Activated CD8-positive, alpha-beta memory T cell treated with anti-CD3 and anti-CD28 coated beads, Interleukin-2, amount 10 ng/mL, durations not matched to agents 7 days and 5 days (primary cell): ENCODE measurements at regions not wholly inside any gene's neighbourhood (a gene's known extent, or its start where the extent isn't known, plus 50 kb on each side); places are given as distances from the start of the nearest gene placed in this dataset.
"Not testable (repeated sequence)": the region's sequence is repeated elsewhere in the genome, so short reads cannot be mapped to it uniquely, and the experiment has no call there.

Source experiments
- ATAC-seq: fragments of 150-1000 bp; cut with Tn5 transposase; one replicate; pipeline ENCODE4 v1.10.0; 2021; ENCODE audit warnings: moderate library complexity
- CTCF ChIA-PET: fragments of 350-600 bp; sonication (Branson Sonifier 250); formaldehyde crosslinking; loops from one replicate; lab custom pipeline; 2021; ENCODE audit warnings: antibody characterized with exemption; lab: Charles Lee
- DNase-seq: peaks from one replicate; pipeline ENCODE4 v3.0.0-alpha.2; 2020
- H3K27ac Mint-ChIP-seq: one replicate; pipeline ENCODE4 v1.8.0; 2021; ENCODE audit warnings: mild to moderate bottlenecking, mixed read lengths
- H3K27me3 Mint-ChIP-seq: one replicate; pipeline ENCODE4 v1.8.0; 2021; ENCODE audit warnings: mixed read lengths
- H3K36me3 Mint-ChIP-seq: one replicate; pipeline ENCODE4 v1.8.0; 2021; ENCODE audit warnings: mild to moderate bottlenecking, mixed read lengths
- H3K4me1 Mint-ChIP-seq: one replicate; pipeline ENCODE4 v1.8.0; 2021; ENCODE audit warnings: mixed read lengths
- H3K4me3 Mint-ChIP-seq: one replicate; pipeline ENCODE4 v1.8.0; 2021; ENCODE audit warnings: mild to moderate bottlenecking, moderate library complexity, mixed read lengths
- H3K9me3 Mint-ChIP-seq: one replicate; pipeline ENCODE4 v1.8.0; 2022; ENCODE audit warnings: low read depth, mixed read lengths

GRCh38 chr13:99086267-99087097 is 108.6 kb upstream of the DOCK9 start:
- DNase-seq (peak; percentile 74), ATAC-seq (peak; percentile 41)
- no peaks in the 10 kb centered on the region for H3K9me3 Mint-ChIP-seq
- H3K36me3 Mint-ChIP-seq: peaks cover 1% of the 10 kb centered on the region
- H3K27ac Mint-ChIP-seq: peak overlapping the region; percentile 36
- CTCF ChIA-PET: interaction anchor here (0.6 to 2.7 kb wide), 11 partner anchors 8 to 324 kb away, joined by 3 to 15 read pairs (median 6); partner anchors contain the start of gene GPR18
- peak overlapping the region; percentile 99 for H3K4me3 Mint-ChIP-seq
- H3K27me3 Mint-ChIP-seq: no peaks in the 10 kb centered on the region
- peaks cover 30% of the 10 kb centered on the region for H3K4me1 Mint-ChIP-seq

DNA sequence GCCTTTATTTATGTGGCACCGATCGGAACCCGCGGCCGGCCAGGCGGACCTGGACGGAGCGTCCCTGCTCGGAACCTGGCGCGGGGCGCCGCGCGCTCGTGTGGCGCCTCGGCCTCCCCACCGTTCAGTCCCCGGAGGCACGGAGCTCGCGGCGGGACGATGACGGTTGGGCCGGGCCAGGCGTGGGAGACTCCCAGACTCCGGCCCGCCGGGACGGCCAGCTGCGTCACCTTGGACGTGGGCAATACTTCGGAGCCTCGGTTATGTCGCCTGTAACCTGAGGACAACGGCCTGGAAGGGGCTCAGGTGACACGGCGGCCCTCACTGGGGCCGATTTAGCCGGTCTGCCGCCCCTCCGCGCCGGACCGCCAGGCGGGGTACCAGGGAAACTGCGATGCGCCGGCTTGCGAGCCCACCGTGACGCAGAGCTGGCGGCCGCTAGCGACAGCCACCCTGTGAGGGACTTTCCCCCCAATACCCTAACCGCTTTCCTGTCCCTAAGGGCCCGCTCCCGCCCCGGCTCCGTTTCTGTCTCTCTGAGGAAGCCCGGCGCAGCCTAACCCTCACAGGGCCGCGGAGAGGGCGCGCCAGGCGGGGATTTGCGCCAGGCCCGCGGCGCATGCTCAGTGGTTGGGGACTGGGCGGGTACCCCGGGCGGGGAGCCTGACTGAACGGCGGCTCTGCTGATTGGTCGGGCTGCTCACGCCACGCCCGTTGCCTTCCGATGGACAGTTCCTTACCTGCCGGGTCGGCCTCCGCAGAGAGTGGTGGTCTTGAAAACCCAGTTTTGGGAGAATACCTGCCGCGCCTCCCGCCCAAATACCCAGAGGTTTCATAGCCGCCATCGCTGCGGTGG is 109.5 kb upstream of the DOCK9 start:
- Mint-ChIP-seq H3K4me3 (peak overlapping the region; percentile 99), H3K36me3 (peaks cover 1% of the 10 kb centered on the region), H3K27ac (peak overlapping the region; percentile 98), H3K4me1 (peaks cover 30% of the 10 kb centered on the region), H3K9me3 (no peaks in the 10 kb centered on the region), H3K27me3 (no peaks in the 10 kb centered on the region)
- DNase-seq: peak; percentile 95
- ATAC-seq: peak; percentile 88
- CTCF ChIA-PET: interaction anchor here (0.8 to 2.7 kb wide), 12 partner anchors 9 to 178 kb away, joined by 3 to 15 read pairs (median 6); partner anchors contain the start of gene GPR18

- DNase-seq (no peak), ATAC-seq (peak; percentile 22)
- H3K27ac Mint-ChIP-seq: peak overlapping the region; percentile 98
- H3K4me3 Mint-ChIP-seq: peak overlapping the region; percentile 99
- H3K27me3 Mint-ChIP-seq: peaks cover under 1% of the 10 kb centered on the region
- peaks cover 30% of the 10 kb centered on the region for H3K4me1 Mint-ChIP-seq
- H3K36me3 Mint-ChIP-seq: peaks cover 1% of the 10 kb centered on the region
- CTCF ChIA-PET: interaction anchor here (0.6 to 2.7 kb wide), 10 partner anchors 9 to 349 kb away, joined by 3 to 15 read pairs (median 4); no protein-coding TSS in a partner anchor
- H3K9me3 Mint-ChIP-seq: no peaks in the 10 kb centered on the region
Observed at GRCh38 chr13:99087954-99088491, 110.2 kb upstream of the DOCK9 start.

GRCh38 chr13:99093997-99094396 is 106.7 kb upstream of the UBAC2 start:
- H3K4me1 Mint-ChIP-seq: no peaks in the 10 kb centered on the region
- CTCF ChIA-PET: interaction anchor here (1.0 kb wide), 1 partner anchor 83 kb away, joined by 3 read pairs; no protein-coding TSS in a partner anchor
- DNase-seq: no peak
- H3K27ac Mint-ChIP-seq: no peak overlapping the region
- H3K9me3 Mint-ChIP-seq: no peaks in the 10 kb centered on the region
- H3K27me3 Mint-ChIP-seq: peaks cover 9% of the 10 kb centered on the region
- H3K36me3 Mint-ChIP-seq: no peaks in the 10 kb centered on the region
- ATAC-seq: no peak
- H3K4me3 Mint-ChIP-seq: no peak overlapping the region

- ATAC-seq, DNase-seq, CTCF ChIA-PET, H3K36me3 Mint-ChIP-seq, H3K4me3 Mint-ChIP-seq, H3K4me1 Mint-ChIP-seq, H3K27ac Mint-ChIP-seq, H3K9me3 Mint-ChIP-seq: not testable (repeated sequence)
- H3K27me3 Mint-ChIP-seq: peaks cover 22% of the 10 kb centered on the region
Observed at GRCh38 chr13:99101831-99102230, 98.8 kb upstream of the UBAC2 start.

GRCh38 chr13:99103536-99103935 is 97.1 kb upstream of the UBAC2 start:
- Mint-ChIP-seq H3K4me1 (no peaks in the 10 kb centered on the region), H3K9me3 (no peaks in the 10 kb centered on the region), H3K4me3 (no peak overlapping the region), H3K27ac (no peak overlapping the region), H3K36me3 (no peaks in the 10 kb centered on the region), H3K27me3 (peaks cover 25% of the 10 kb centered on the region)
- ATAC-seq: no peak
- CTCF ChIA-PET: interaction anchor here (1.2 kb wide), 1 partner anchor 75 kb away, joined by 3 read pairs; no protein-coding TSS in a partner anchor
- DNase-seq: no peak

DNA sequence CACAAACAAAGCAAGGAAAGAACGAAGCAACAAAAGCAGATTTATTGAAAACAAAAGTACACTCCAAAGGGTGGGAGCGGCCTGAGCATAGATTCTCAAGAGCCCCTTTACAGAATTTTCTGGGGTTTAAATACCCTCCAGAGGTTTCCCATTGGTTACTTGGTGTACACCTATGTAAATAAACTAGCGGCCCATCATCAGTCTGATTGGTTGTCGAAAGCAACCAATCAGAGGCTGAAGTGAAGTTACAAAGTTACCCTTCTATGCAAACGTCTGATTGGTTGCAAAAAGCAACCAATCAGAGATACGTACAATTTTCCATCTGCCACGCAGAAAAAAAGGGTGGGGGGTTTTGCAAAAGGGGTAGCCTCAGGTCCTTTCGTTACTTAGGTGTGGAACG is 96.3 kb upstream of the UBAC2 start:
- ATAC-seq (no peak), DNase-seq (no peak)
- CTCF ChIA-PET: no interaction called here
- Mint-ChIP-seq H3K4me3 (no peak overlapping the region), H3K9me3 (no peaks in the 10 kb centered on the region), H3K4me1 (no peaks in the 10 kb centered on the region), H3K36me3 (no peaks in the 10 kb centered on the region), H3K27me3 (peaks cover 25% of the 10 kb centered on the region), H3K27ac (no peak overlapping the region)

DNA sequence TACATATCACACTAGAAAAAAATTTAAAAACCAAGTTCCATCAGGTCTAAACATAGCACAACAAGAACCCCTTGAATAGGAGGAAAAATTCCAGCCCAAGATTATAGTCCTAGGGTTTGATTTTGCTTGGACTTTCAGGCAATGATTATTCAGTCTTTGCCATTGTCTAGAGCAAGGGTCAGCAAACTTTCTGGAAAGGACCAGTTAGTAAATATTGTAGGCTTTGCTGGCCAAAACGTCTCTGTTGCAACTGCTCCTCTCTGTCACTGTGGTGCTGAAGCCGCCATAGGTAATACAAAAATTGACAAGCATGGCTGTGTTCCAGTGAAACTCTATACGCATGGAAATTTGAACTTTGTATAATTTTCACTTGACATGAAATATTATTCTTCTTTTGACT is 95.5 kb upstream of the UBAC2 start:
- Mint-ChIP-seq H3K27me3 (peaks cover 25% of the 10 kb centered on the region), H3K36me3 (no peaks in the 10 kb centered on the region), H3K4me1 (no peaks in the 10 kb centered on the region), H3K27ac (no peak overlapping the region), H3K4me3 (no peak overlapping the region), H3K9me3 (no peaks in the 10 kb centered on the region)
- DNase-seq (no peak), ATAC-seq (no peak)
- CTCF ChIA-PET: no interaction called here

- CTCF ChIA-PET: no interaction called here
- no peaks in the 10 kb centered on the region for H3K4me1 Mint-ChIP-seq
- H3K9me3 Mint-ChIP-seq: no peaks in the 10 kb centered on the region
- no peaks in the 10 kb centered on the region for H3K27me3 Mint-ChIP-seq
- ATAC-seq: no peak
- H3K36me3 Mint-ChIP-seq: no peaks in the 10 kb centered on the region
- H3K4me3 Mint-ChIP-seq: no peak overlapping the region
- DNase-seq: no peak
- H3K27ac Mint-ChIP-seq: no peak overlapping the region
Observed at GRCh38 chr13:99113351-99113750, 87.3 kb upstream of the UBAC2 start.

GRCh38 chr13:99118179-99118578 is 82.5 kb upstream of the UBAC2 start:
- CTCF ChIA-PET: no interaction called here

GRCh38 chr13:99119656-99120055 is 81.0 kb upstream of the UBAC2 start:
- Mint-ChIP-seq H3K27ac (no peak overlapping the region), H3K4me1 (peaks cover 36% of the 10 kb centered on the region), H3K27me3 (no peaks in the 10 kb centered on the region), H3K4me3 (no peak overlapping the region), H3K9me3 (no peaks in the 10 kb centered on the region), H3K36me3 (no peaks in the 10 kb centered on the region)
- no peak for DNase-seq
- CTCF ChIA-PET: interaction anchor here (0.7 kb wide), 1 partner anchor 64 kb away, joined by 3 read pairs; no protein-coding TSS in a partner anchor
- ATAC-seq: no peak

More at GRCh38 chr13:99118179-99118578, 82.5 kb upstream of the UBAC2 start:
- H3K36me3 Mint-ChIP-seq: no peaks in the 10 kb centered on the region
- H3K27ac Mint-ChIP-seq: no peak overlapping the region
- no peak overlapping the region for H3K4me3 Mint-ChIP-seq
- no peak for DNase-seq
- no peak for ATAC-seq
- no peaks in the 10 kb centered on the region for H3K9me3 Mint-ChIP-seq
- H3K27me3 Mint-ChIP-seq: no peaks in the 10 kb centered on the region
- peaks cover 23% of the 10 kb centered on the region for H3K4me1 Mint-ChIP-seq

GRCh38 chr13:99120751-99121150 is 79.9 kb upstream of the UBAC2 start:
- Mint-ChIP-seq H3K9me3 (no peaks in the 10 kb centered on the region), H3K27me3 (no peaks in the 10 kb centered on the region), H3K4me1 (peaks cover 45% of the 10 kb centered on the region), H3K36me3 (peaks cover 1% of the 10 kb centered on the region), H3K27ac (no peak overlapping the region), H3K4me3 (no peak overlapping the region)
- CTCF ChIA-PET: interaction anchor here (1.8 kb wide), 1 partner anchor 145 kb away, joined by 4 read pairs; no protein-coding TSS in a partner anchor
- ATAC-seq: no peak
- no peak for DNase-seq

GRCh38 chr13:99122171-99122570 is 78.5 kb upstream of the UBAC2 start:
- H3K9me3 Mint-ChIP-seq: no peaks in the 10 kb centered on the region
- H3K27ac Mint-ChIP-seq: peak overlapping the region; percentile 70
- CTCF ChIA-PET: interaction anchor here (1.0 to 1.8 kb wide), 4 partner anchors 54 to 280 kb away, joined by 3 to 4 read pairs (median 3); no protein-coding TSS in a partner anchor
- H3K4me3 Mint-ChIP-seq: peak overlapping the region; percentile 25
- H3K4me1 Mint-ChIP-seq: peaks cover 50% of the 10 kb centered on the region
- peaks cover 7% of the 10 kb centered on the region for H3K36me3 Mint-ChIP-seq
- DNase-seq (no peak), ATAC-seq (no peak)
- H3K27me3 Mint-ChIP-seq: no peaks in the 10 kb centered on the region
